HEK293 (cell line): ENCODE measurements at regions not wholly inside any gene's neighbourhood (a gene's known extent, or its start where the extent isn't known, plus 50 kb on each side); places are given as distances from the start of the nearest gene placed in this dataset.

Experiments used
- CTCF ChIP-seq: fragments of 450-650 bp; formaldehyde crosslinking; IDR thresholded peaks from 2 replicates; pipeline ENCODE4 v1.5.1; 2016; ENCODE audit warnings: missing biosample characterization, missing genetic modification characterization
- ELK4 ChIP-seq: IDR thresholded peaks from 2 replicates; pipeline ENCODE4 v1.6.1; 2011; ENCODE audit warnings: mild to moderate bottlenecking, low read depth, low read length, borderline replicate concordance
- GFI1B ChIP-seq: fragments of 450-650 bp; formaldehyde crosslinking; IDR thresholded peaks from 2 replicates; pipeline ENCODE4 v1.5.1; 2016; ENCODE audit warnings: missing biosample characterization, missing genetic modification characterization
- OVOL3 ChIP-seq: fragments of 450-650 bp; formaldehyde crosslinking; IDR thresholded peaks from 2 replicates; pipeline ENCODE4 v1.5.1; 2016; ENCODE audit warnings: missing biosample characterization, missing genetic modification characterization
- PATZ1 ChIP-seq: fragments of 450-650 bp; formaldehyde crosslinking; IDR thresholded peaks from 2 replicates; pipeline ENCODE4 v1.5.1; 2016; ENCODE audit warnings: missing biosample characterization, missing genetic modification characterization
- PBX3 ChIP-seq: sonication (generic); formaldehyde crosslinking; IDR thresholded peaks from 2 replicates; pipeline ENCODE4 v1.8.1; 2022; ENCODE audit warnings: mild to moderate bottlenecking, moderate library complexity, missing genetic modification reagents
- RBAK ChIP-seq: fragments of 450-650 bp; formaldehyde crosslinking; IDR thresholded peaks from 2 replicates; pipeline ENCODE4 v1.5.1; 2016; ENCODE audit warnings: missing biosample characterization, missing genetic modification characterization
- YY1 ChIP-seq: fragments of 450-650 bp; formaldehyde crosslinking; IDR thresholded peaks from 2 replicates; pipeline ENCODE4 v1.5.1; 2018; ENCODE audit warnings: missing biosample characterization, missing genetic modification characterization
- ZBTB48 ChIP-seq: fragments of 450-650 bp; formaldehyde crosslinking; IDR thresholded peaks from 2 replicates; pipeline ENCODE4 v1.5.1; 2016; ENCODE audit warnings: missing biosample characterization, missing genetic modification characterization
- ZNF24 ChIP-seq: fragments of 450-650 bp; formaldehyde crosslinking; IDR thresholded peaks from 2 replicates; pipeline ENCODE4 v1.5.1; 2016; ENCODE audit warnings: missing biosample characterization, missing genetic modification characterization
- ZNF423 ChIP-seq: fragments of 450-650 bp; formaldehyde crosslinking; IDR thresholded peaks from 2 replicates; pipeline ENCODE4 v1.5.1; 2016; ENCODE audit warnings: missing biosample characterization, missing genetic modification characterization
- ZNF776 ChIP-seq: fragments of 450-650 bp; formaldehyde crosslinking; IDR thresholded peaks from 2 replicates; pipeline ENCODE4 v1.5.0; 2017; ENCODE audit warnings: missing biosample characterization, missing genetic modification characterization, borderline replicate concordance
- ZNF837 ChIP-seq: fragments of 450-650 bp; formaldehyde crosslinking; IDR thresholded peaks from 2 replicates; pipeline ENCODE4 v1.5.1; 2016; ENCODE audit warnings: missing biosample characterization, missing genetic modification characterization
- ZSCAN18 ChIP-seq: fragments of 450-650 bp; formaldehyde crosslinking; IDR thresholded peaks from 2 replicates; pipeline ENCODE4 v1.5.1; 2016; ENCODE audit warnings: missing biosample characterization, missing genetic modification characterization

GRCh38 chr3:63094642-63095408 lies 183.3 kb upstream of the SYNPR start:
- TF ChIP-seq CTCF (no peak), GFI1B (tag by site-specific recombination) (no peak), ELK4 (no peak), ZSCAN18 (tag by site-specific recombination) (no peak), PATZ1 (no peak), RBAK (no peak), YY1 (tag by site-specific recombination) (no peak), ZBTB48 (tag by site-specific recombination) (no peak), PBX3 (no peak), ZNF423 (no peak), ZNF24 (tag by site-specific recombination) (no peak), ZNF776 (tag by site-specific recombination) (no peak), ZNF837 (tag by site-specific recombination) (no peak), OVOL3 (tag by site-specific recombination) (no peak)
